Endothelial cell (in vitro differentiated cells): ENCODE measurements at regions not wholly inside any gene's neighbourhood (a gene's known extent, or its start where the extent isn't known, plus 50 kb on each side); places are given as distances from the start of the nearest gene placed in this dataset.

Source experiments
- DNase-seq: peaks from one replicate; pipeline ENCODE4 v3.0.0; 2021; ENCODE audit warnings: low spot score
- H3K27ac Mint-ChIP-seq: one replicate; pipeline ENCODE4 v1.8.0; 2021; ENCODE audit warnings: mixed read lengths, inconsistent platforms; ENCODE audit not compliant: unreplicated experiment
- H3K27me3 Mint-ChIP-seq: one replicate; pipeline ENCODE4 v1.8.0; 2021; ENCODE audit warnings: mild to moderate bottlenecking, moderate library complexity, mixed read lengths, inconsistent platforms; ENCODE audit not compliant: unreplicated experiment
- H3K36me3 Mint-ChIP-seq: one replicate; pipeline ENCODE4 v1.8.0; 2021; ENCODE audit warnings: mild to moderate bottlenecking, low read depth, mixed read lengths, inconsistent platforms; ENCODE audit not compliant: unreplicated experiment
- H3K4me1 Mint-ChIP-seq: one replicate; pipeline ENCODE4 v1.8.0; 2021; ENCODE audit warnings: mild to moderate bottlenecking, mixed read lengths, inconsistent platforms; ENCODE audit not compliant: unreplicated experiment
- H3K4me3 Mint-ChIP-seq: one replicate; pipeline ENCODE4 v1.8.0; 2021; ENCODE audit warnings: mild to moderate bottlenecking, mixed read lengths, inconsistent platforms; ENCODE audit not compliant: unreplicated experiment
- H3K9me3 Mint-ChIP-seq: one replicate; pipeline ENCODE4 v1.8.0; 2021; ENCODE audit warnings: mixed read lengths, inconsistent platforms; ENCODE audit not compliant: unreplicated experiment
- CTCF ChIP-seq: fragments of 200-600 bp; sonication (generic); IDR thresholded peaks from one replicate; pipeline ENCODE4 v1.5.0; 2021; ENCODE audit warnings: antibody characterized with exemption; ENCODE audit not compliant: unreplicated experiment

GRCh38 chr2:186399082-186399644, 86.9 kb upstream of the ZC3H15 start:
- Mint-ChIP-seq H3K27me3 (no peaks in the 10 kb centered on the region), H3K27ac (no peak overlapping the region), H3K36me3 (no peaks in the 10 kb centered on the region), H3K4me3 (no peak overlapping the region), H3K4me1 (peaks cover 4% of the 10 kb centered on the region), H3K9me3 (no peaks in the 10 kb centered on the region)
- no peak for TF ChIP-seq CTCF
- DNase-seq: no peak

GRCh38 chr2:186405842-186406241, 80.2 kb upstream of the ZC3H15 start:
- Mint-ChIP-seq H3K27ac (no peak overlapping the region), H3K36me3 (no peaks in the 10 kb centered on the region)
- TF ChIP-seq CTCF: no peak

GRCh38 chr2:186407611-186408010, 78.4 kb upstream of the ZC3H15 start:
- DNase-seq: no peak

More at GRCh38 chr2:186405842-186406241, 80.2 kb upstream of the ZC3H15 start:
- Mint-ChIP-seq H3K4me3 (no peak overlapping the region), H3K4me1 (peaks cover 4% of the 10 kb centered on the region), H3K9me3 (no peaks in the 10 kb centered on the region), H3K27me3 (no peaks in the 10 kb centered on the region)
- DNase-seq: no peak

GRCh38 chr2:186410802-186411201, 75.3 kb upstream of the ZC3H15 start:
- DNase-seq: no peak
- Mint-ChIP-seq H3K27me3 (no peaks in the 10 kb centered on the region), H3K4me3 (no peak overlapping the region), H3K27ac (no peak overlapping the region), H3K36me3 (peaks cover 7% of the 10 kb centered on the region), H3K4me1 (no peaks in the 10 kb centered on the region), H3K9me3 (no peaks in the 10 kb centered on the region)
- TF ChIP-seq CTCF: no peak

More at GRCh38 chr2:186407611-186408010, 78.4 kb upstream of the ZC3H15 start:
- Mint-ChIP-seq H3K4me1 (peaks cover 4% of the 10 kb centered on the region), H3K27ac (no peak overlapping the region), H3K36me3 (peaks cover 7% of the 10 kb centered on the region), H3K27me3 (no peaks in the 10 kb centered on the region), H3K4me3 (no peak overlapping the region), H3K9me3 (no peaks in the 10 kb centered on the region)
- no peak for TF ChIP-seq CTCF

- Mint-ChIP-seq H3K9me3 (no peaks in the 10 kb centered on the region), H3K27ac (no peak overlapping the region), H3K4me1 (no peaks in the 10 kb centered on the region), H3K4me3 (no peak overlapping the region), H3K27me3 (no peaks in the 10 kb centered on the region), H3K36me3 (no peaks in the 10 kb centered on the region)
- TF ChIP-seq CTCF: no peak
- DNase-seq: no peak
Observed at GRCh38 chr2:186422226-186422625, 63.8 kb upstream of the ZC3H15 start.
